ENCODE measurements at regions not wholly inside any gene's neighbourhood (a gene's known extent, or its start where the extent isn't known, plus 50 kb on each side); places are given as distances from the start of the nearest gene placed in this dataset.

DNA sequence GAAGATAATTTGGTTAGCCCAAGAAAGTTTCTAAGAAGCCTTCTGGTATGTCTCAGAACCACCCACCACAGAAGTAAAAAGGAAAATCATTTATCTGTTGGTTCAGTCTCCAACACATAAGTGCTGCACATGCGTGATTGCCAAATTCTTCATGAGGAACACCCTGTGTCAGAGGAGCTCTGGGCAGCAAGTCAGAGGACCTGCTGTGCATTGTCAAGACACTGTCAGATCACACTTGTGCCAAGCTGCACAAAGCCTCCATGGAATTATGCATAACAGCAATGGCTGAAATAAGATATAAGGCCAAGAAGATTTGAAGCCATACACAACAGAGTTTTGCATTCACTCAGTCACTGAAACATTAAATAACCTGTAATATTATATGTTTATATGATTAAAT is 1304.7 kb upstream of the FLRT2 start:
- DNase-seq (no peak), ATAC-seq (ENCODE audit: low FRiP score in 2 of 2) (peak in 1 of 2 donors; percentile 41)
- Histone ChIP-seq H3K36me3 (no peaks in the 10 kb centered on the region), H3K27ac (no peak overlapping the region), H3K4me3 (no peak overlapping the region), H3K27me3 (no peaks in the 10 kb centered on the region), H3K4me1 (no peaks in the 10 kb centered on the region), H3K9me3 (no peaks in the 10 kb centered on the region)
- 81 to 86% methylated on average over 1 of the region's 1 CpG for WGBS, 2 donors
- TF ChIP-seq POLR2A (IDR thresholded peaks at IDR 0.05) (no peak), EP300 (IDR thresholded peaks at IDR 0.05) (no peak), POLR2AphosphoS5 (IDR thresholded peaks at IDR 0.05) (no peak)
- TF ChIP-seq, protein P1, sequence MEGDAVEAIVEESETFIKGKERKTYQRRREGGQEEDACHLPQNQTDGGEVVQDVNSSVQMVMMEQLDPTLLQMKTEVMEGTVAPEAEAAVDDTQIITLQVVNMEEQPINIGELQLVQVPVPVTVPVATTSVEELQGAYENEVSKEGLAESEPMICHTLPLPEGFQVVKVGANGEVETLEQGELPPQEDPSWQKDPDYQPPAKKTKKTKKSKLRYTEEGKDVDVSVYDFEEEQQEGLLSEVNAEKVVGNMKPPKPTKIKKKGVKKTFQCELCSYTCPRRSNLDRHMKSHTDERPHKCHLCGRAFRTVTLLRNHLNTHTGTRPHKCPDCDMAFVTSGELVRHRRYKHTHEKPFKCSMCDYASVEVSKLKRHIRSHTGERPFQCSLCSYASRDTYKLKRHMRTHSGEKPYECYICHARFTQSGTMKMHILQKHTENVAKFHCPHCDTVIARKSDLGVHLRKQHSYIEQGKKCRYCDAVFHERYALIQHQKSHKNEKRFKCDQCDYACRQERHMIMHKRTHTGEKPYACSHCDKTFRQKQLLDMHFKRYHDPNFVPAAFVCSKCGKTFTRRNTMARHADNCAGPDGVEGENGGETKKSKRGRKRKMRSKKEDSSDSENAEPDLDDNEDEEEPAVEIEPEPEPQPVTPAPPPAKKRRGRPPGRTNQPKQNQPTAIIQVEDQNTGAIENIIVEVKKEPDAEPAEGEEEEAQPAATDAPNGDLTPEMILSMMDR (IDR thresholded peaks at IDR 0.05) = no peak

DNA sequence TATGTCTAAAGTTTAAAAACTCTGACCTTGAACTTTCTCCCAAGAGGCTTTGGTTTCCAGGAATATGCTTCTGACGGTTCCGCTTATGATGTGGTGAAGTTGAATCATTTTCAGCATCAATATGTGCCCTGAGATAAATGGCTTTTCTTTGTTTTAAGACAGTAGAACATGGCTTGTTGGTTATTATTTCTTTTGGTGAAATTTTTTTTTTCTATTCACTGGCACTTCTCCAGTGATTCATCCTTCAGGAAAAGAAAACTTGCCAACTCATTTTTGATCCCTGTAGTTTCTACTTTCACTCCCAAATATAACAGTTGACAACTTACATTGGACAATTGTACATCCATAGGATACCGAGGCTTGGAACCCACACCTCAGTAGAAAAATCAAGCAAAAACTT is 1301.2 kb upstream of the FLRT2 start:
- no peaks in the 10 kb centered on the region for H3K36me3 ChIP-seq
- no peak overlapping the region for H3K4me3 ChIP-seq
- no peak overlapping the region for H3K27ac ChIP-seq
- H3K4me1 ChIP-seq = no peaks in the 10 kb centered on the region
- H3K9me3 ChIP-seq = no peaks in the 10 kb centered on the region
- TF ChIP-seq POLR2AphosphoS5 (IDR thresholded peaks at IDR 0.05) = no peak
- WGBS, 2 donors = 78 to 88% methylated on average over 3 of the region's 3 CpGs
- no peaks in the 10 kb centered on the region for H3K27me3 ChIP-seq
- ATAC-seq (ENCODE audit: low FRiP score in 2 of 2) = no peak
- DNase-seq = no peak

DNA sequence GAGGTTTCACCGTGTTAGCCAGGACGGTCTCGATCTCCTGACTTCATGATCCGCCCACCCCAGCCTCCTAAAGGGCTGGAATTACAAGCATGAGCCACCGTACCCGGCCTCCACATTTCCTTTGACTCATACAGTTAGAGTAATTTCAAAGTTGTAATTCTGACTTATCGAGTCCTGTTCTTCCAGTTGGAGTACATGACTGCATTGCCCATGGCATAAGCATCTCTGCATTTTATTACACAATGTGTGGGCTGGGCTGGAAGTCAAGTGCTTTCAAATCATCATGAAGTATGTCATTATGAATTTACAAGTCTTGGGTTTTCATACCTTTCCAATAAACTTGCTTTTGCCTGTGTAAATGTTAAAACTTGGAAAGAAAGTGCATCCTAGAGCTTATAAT is 1295.7 kb upstream of the FLRT2 start:
- H3K4me3 ChIP-seq = no peak overlapping the region
- H3K36me3 ChIP-seq = no peaks in the 10 kb centered on the region
- ATAC-seq (ENCODE audit: low FRiP score in 2 of 2) (no peak), DNase-seq (no peak)
- no peaks in the 10 kb centered on the region for H3K27me3 ChIP-seq
- TF ChIP-seq, protein P1 (IDR thresholded peaks at IDR 0.05) = no peak
- TF ChIP-seq EP300 (IDR thresholded peaks at IDR 0.05) (no peak), POLR2AphosphoS5 (IDR thresholded peaks at IDR 0.05) (no peak), POLR2A (IDR thresholded peaks at IDR 0.05) (no peak)
- WGBS, 2 donors = 83 to 86% methylated on average over 7 of the region's 7 CpGs
- H3K27ac ChIP-seq = no peak overlapping the region
- H3K4me1 ChIP-seq = no peaks in the 10 kb centered on the region
- no peaks in the 10 kb centered on the region for H3K9me3 ChIP-seq

DNA sequence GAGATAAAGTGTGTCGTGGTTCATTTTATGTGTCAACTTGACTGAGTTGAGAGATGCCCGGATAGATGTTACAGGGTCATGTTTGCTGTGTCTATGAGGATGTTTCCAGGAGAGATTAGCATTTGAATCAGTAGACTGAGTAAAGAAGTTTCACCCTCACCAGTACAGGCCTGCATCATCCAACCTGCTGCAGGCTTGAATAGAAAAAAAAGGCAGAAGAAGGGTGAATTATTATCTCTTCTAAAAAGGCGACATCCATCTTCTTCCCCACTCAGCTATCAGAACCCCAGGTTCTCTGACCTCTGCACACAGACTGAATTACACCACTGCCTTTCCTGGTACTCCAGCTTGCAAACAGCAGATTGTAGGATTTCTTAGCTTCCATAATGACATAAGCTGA is 1293.7 kb upstream of the FLRT2 start:
- Histone ChIP-seq H3K4me1 (no peaks in the 10 kb centered on the region), H3K27ac (no peak overlapping the region), H3K4me3 (no peak overlapping the region), H3K27me3 (no peaks in the 10 kb centered on the region), H3K9me3 (no peaks in the 10 kb centered on the region), H3K36me3 (no peaks in the 10 kb centered on the region)
- 89 to 93% methylated on average over 3 of the region's 3 CpGs for WGBS, 2 donors
- no peak for ATAC-seq (ENCODE audit: low FRiP score in 2 of 2)
- TF ChIP-seq POLR2A (IDR thresholded peaks at IDR 0.05) (no peak), POLR2AphosphoS5 (IDR thresholded peaks at IDR 0.05) (no peak), EP300 (IDR thresholded peaks at IDR 0.05) (no peak)
- TF ChIP-seq, protein P1 (IDR thresholded peaks at IDR 0.05) = no peak
- DNase-seq = no peak

DNA sequence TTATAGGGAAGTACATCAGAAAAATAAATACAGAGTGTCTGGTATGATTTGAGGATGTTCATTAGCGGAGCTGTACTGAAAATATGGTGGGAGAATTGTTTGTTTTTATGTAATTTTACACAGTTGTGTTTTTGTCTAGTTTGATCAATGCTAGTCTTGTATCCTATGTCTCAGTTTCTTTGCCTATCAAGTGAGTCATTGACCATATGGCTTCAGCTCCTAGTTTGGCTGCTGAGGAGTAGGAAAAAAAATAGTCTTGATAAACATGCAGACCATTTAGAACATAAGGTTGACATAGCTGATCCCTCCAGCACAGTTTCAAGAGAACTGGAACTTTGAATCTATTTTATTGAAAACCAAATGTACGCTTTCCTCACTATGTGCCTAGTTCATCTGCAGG is 1292.1 kb upstream of the FLRT2 start:
- WGBS, 2 donors = 90 to 94% methylated on average over 2 of the region's 2 CpGs
- ATAC-seq (ENCODE audit: low FRiP score in 2 of 2) (no peak), DNase-seq (no peak)
- Histone ChIP-seq H3K4me1 (no peaks in the 10 kb centered on the region), H3K9me3 (no peaks in the 10 kb centered on the region), H3K4me3 (no peak overlapping the region), H3K36me3 (no peaks in the 10 kb centered on the region), H3K27ac (no peak overlapping the region), H3K27me3 (no peaks in the 10 kb centered on the region)
- TF ChIP-seq POLR2A (IDR thresholded peaks at IDR 0.05) (no peak), POLR2AphosphoS5 (IDR thresholded peaks at IDR 0.05) (no peak), EP300 (IDR thresholded peaks at IDR 0.05) (no peak)
- TF ChIP-seq, protein P1 (IDR thresholded peaks at IDR 0.05) = no peak

Measured in upper lobe of left lung (tissue), 6 donors.